ENCODE measurements at regions not wholly inside any gene's neighbourhood (a gene's known extent, or its start where the extent isn't known, plus 50 kb on each side); places are given as distances from the start of the nearest gene placed in this dataset.

DNA sequence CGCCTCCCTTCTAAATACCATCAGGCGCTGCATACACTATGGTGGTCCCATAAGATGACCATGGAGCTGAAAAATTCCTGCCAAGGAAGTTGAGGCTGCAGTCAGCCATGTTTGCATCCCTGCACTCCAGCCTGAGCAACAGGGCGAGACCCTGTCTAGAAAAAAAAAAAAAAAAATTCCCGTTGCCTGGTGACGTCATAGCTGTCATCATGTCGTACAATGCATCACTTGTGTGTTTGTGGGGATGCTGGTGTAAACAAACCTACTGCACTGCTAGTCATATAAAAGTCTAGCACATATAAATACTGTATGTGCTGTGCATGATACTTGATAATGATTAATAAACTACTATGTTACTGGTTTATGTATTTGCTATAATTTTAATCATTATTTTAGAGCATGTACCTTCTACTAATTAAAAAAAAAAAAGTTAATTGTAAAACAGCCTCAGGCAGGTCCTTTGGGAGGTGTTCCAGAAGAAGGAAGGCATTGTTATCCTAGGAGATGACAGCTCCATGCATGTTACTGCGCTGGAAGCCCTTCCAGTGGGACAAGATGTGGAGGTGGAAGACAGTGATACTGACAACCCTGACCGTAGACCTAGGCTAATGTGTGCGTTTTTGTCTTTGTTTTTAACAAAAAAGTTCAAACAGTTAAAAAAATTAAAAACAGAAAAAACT, 132.6 kb downstream of the BANF2 start:
- Mint-ChIP-seq H3K36me3 (ENCODE audit: low read depth) (no peaks in the 10 kb centered on the region), H3K4me3 (ENCODE audit: unreplicated experiment) (no peak overlapping the region), H3K27ac (ENCODE audit: unreplicated experiment) (no peak overlapping the region), H3K27me3 (ENCODE audit: low read depth) (no peaks in the 10 kb centered on the region), H3K4me1 (ENCODE audit: low read depth) (peaks cover 45% of the 10 kb centered on the region), H3K9me3 (ENCODE audit: low read depth) (no peaks in the 10 kb centered on the region)
- TF ChIP-seq CTCF (IDR thresholded peaks at IDR 0.05): no peak
- no peak for DNase-seq (ENCODE audit: low spot score)

GRCh38 chr20:17828598-17829144, 128.9 kb downstream of the BANF2 start:
- Mint-ChIP-seq H3K27me3 (ENCODE audit: low read depth) (no peaks in the 10 kb centered on the region), H3K27ac (ENCODE audit: unreplicated experiment) (no peak overlapping the region), H3K9me3 (ENCODE audit: low read depth) (no peaks in the 10 kb centered on the region), H3K4me3 (ENCODE audit: unreplicated experiment) (no peak overlapping the region), H3K36me3 (ENCODE audit: low read depth) (no peaks in the 10 kb centered on the region), H3K4me1 (ENCODE audit: low read depth) (peaks cover 32% of the 10 kb centered on the region)
- no peak for DNase-seq (ENCODE audit: low spot score)
- TF ChIP-seq CTCF (IDR thresholded peaks at IDR 0.05): no peak

DNA sequence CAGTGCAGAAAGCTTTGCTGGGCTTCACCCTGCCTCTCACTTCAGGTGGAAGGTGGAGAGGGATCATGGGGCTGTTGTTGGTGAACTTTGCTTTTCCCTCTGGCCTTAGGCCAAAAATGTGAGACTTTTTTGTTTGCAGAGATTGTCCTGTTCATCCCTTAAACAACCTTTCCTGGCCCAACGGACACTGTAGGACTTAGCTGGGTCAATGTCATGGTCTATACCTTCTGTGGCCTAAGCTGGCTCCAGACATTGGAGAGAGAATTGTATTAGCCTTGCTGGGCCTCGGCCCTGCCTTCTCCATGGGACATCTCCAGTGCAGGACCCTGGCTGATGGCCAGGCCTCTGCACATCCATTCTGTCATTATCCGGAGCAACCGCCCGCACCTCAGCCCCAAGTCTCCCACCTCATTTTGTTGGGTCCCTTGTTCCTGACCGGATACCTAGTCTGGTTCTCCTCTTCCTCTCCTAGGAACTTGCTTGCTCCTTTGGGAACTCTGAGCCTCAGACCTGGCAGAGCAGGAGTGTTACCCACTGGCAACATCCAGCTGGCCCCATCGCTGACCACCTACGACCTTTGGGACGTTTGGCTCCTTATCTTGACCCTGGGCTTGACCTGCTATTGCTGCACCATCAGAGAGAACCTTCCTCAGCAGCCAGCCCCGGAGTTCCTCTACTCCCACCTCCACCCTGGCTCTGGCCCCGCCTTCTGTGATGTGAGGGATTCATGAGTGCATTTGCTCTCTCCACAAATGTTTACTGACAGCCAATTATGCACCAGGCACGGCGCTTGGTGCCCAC, 128.2 kb downstream of the BANF2 start:
- no peaks in the 10 kb centered on the region for H3K9me3 Mint-ChIP-seq (ENCODE audit: low read depth)
- no peak overlapping the region for H3K4me3 Mint-ChIP-seq (ENCODE audit: unreplicated experiment)
- no peaks in the 10 kb centered on the region for H3K36me3 Mint-ChIP-seq (ENCODE audit: low read depth)
- no peaks in the 10 kb centered on the region for H3K27me3 Mint-ChIP-seq (ENCODE audit: low read depth)
- TF ChIP-seq CTCF (IDR thresholded peaks at IDR 0.05): no peak
- DNase-seq (ENCODE audit: low spot score): no peak
- H3K4me1 Mint-ChIP-seq (ENCODE audit: low read depth): peaks cover 25% of the 10 kb centered on the region
- H3K27ac Mint-ChIP-seq (ENCODE audit: unreplicated experiment): no peak overlapping the region

DNA sequence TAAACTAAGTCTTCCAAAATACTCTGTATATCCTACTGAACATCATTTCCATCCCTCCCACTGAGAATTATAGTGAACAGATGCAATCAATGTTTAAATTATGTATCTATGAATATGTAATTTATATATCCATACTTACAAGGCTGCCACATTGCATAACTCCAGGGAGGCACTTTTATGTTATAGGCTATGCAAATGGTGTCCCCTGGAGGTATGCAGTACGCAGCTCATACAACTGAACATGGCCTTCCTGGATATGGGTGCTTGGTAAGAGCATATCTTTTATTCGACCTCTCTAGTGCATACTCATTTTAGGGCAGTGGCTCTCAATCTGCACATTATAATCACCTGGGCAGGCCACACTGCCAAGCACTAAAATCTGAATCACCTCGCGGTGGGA, 127.3 kb downstream of the BANF2 start:
- H3K27ac Mint-ChIP-seq (ENCODE audit: unreplicated experiment): no peak overlapping the region
- no peak for TF ChIP-seq CTCF (IDR thresholded peaks at IDR 0.05)
- DNase-seq (ENCODE audit: low spot score): no peak
- no peaks in the 10 kb centered on the region for H3K36me3 Mint-ChIP-seq (ENCODE audit: low read depth)
- no peaks in the 10 kb centered on the region for H3K9me3 Mint-ChIP-seq (ENCODE audit: low read depth)
- H3K4me3 Mint-ChIP-seq (ENCODE audit: unreplicated experiment): no peak overlapping the region
- H3K4me1 Mint-ChIP-seq (ENCODE audit: low read depth): peaks cover 27% of the 10 kb centered on the region
- no peaks in the 10 kb centered on the region for H3K27me3 Mint-ChIP-seq (ENCODE audit: low read depth)

DNA sequence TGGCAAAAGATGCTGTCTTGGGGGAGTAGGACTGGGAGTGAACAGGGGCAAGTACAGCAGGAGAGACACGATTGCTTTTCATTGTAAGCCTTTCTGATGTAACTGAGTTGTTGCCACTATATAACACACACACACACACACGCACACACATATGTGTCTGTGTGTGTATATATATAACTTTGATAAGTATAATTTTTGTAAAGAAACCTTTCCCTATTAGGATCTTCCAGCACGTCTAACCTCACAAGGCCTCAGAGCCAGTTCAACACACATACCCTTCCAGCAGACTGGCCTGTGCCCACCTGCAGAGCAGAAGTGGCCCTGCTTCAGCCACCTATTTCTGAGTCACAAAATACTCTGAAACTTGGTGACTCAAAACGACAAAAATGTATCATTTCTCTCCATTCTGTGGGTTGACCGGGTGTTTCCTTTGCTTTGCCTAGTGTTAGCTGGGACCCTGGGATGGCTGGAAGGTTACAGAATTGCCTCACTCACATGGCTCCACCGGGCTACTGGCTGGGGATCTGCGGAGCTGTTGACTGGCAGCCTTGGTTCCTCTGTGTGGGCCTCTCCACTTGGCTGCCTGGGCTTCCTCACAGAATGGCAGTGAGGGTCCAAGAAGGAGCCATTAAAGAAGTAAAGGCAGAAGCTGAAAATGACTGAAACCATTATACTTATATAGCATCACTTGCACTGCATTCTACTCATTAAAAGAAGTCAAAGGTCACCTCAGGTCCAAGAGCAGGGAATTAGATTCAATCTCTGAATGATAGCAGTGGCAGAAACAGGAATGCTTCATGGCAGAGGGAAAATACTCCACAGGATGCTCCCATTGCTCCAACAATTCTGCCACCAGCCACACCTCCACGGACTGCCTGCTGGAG, 126.4 kb downstream of the BANF2 start:
- Mint-ChIP-seq H3K36me3 (ENCODE audit: low read depth) (no peaks in the 10 kb centered on the region), H3K27me3 (ENCODE audit: low read depth) (no peaks in the 10 kb centered on the region), H3K4me1 (ENCODE audit: low read depth) (peaks cover 35% of the 10 kb centered on the region), H3K4me3 (ENCODE audit: unreplicated experiment) (no peak overlapping the region), H3K9me3 (ENCODE audit: low read depth) (no peaks in the 10 kb centered on the region), H3K27ac (ENCODE audit: unreplicated experiment) (peak overlapping the region; percentile 95)
- DNase-seq (ENCODE audit: low spot score): no peak
- TF ChIP-seq CTCF (IDR thresholded peaks at IDR 0.05): no peak

Data from chondrocyte (in vitro differentiated cells).